D341Med (cell line): ENCODE measurements at regions not wholly inside any gene's neighbourhood (a gene's known extent, or its start where the extent isn't known, plus 50 kb on each side); places are given as distances from the start of the nearest gene placed in this dataset.
A peak's percentile ranks its signal among the peaks of the same experiment; 100 is the strongest.
"Not testable (repeated sequence)": the region's sequence is repeated elsewhere in the genome, so short reads cannot be mapped to it uniquely, and the experiment has no call there.

ENCODE experiments used
- DNase-seq: peaks from one replicate; pipeline ENCODE4 v3.0.0; 2012; ENCODE audit warnings: low spot score

GRCh38 chr1:65062339-65062738, 85.7 kb upstream of the AK4 start:
- DNase-seq = no peak

GRCh38 chr1:65063025-65063424, 85.0 kb upstream of the AK4 start:
- no peak for DNase-seq

GRCh38 chr1:65064981-65065380, 83.0 kb upstream of the AK4 start:
- DNase-seq = no peak

GRCh38 chr1:65065524-65066418, 82.2 kb upstream of the AK4 start:
- DNase-seq = no peak

GRCh38 chr1:65066419-65066765, 81.6 kb upstream of the AK4 start:
- DNase-seq = no peak

GRCh38 chr1:65066766-65067490, 81.1 kb upstream of the AK4 start:
- DNase-seq = peak; percentile 76

GRCh38 chr1:65067491-65068201, 80.4 kb upstream of the AK4 start:
- DNase-seq = peak; percentile 69

GRCh38 chr1:65068202-65069010, 79.6 kb upstream of the AK4 start:
- DNase-seq = no peak

GRCh38 chr1:65069011-65069565, 78.9 kb upstream of the AK4 start:
- DNase-seq = no peak

GRCh38 chr1:65072845-65073244, 75.2 kb upstream of the AK4 start:
- no peak for DNase-seq

GRCh38 chr1:65075123-65075976, 72.7 kb upstream of the AK4 start:
- DNase-seq = peak; percentile 65

- no peak for DNase-seq
Observed at GRCh38 chr1:65077369-65077768, 70.6 kb upstream of the AK4 start.

GRCh38 chr1:65079941-65080340, 68.1 kb upstream of the AK4 start:
- no peak for DNase-seq

GRCh38 chr1:65082346-65083040, 65.5 kb upstream of the AK4 start:
- no peak for DNase-seq

GRCh38 chr1:65083263-65083896, 64.6 kb upstream of the AK4 start:
- no peak for DNase-seq

GRCh38 chr1:65084066-65084465, 63.9 kb upstream of the AK4 start:
- DNase-seq = no peak

- not testable (repeated sequence) for DNase-seq
Observed at GRCh38 chr1:65087519-65087918, 60.5 kb upstream of the AK4 start.

- no peak for DNase-seq
Observed at GRCh38 chr1:65090406-65090805, 57.6 kb upstream of the AK4 start.

- DNase-seq = no peak
Observed at GRCh38 chr1:65092691-65093090, 55.3 kb upstream of the AK4 start.

- DNase-seq = no peak
Observed at GRCh38 chr1:65097076-65097475, 50.9 kb upstream of the AK4 start.
